ENCODE measurements at regions not wholly inside any gene's neighbourhood (a gene's known extent, or its start where the extent isn't known, plus 50 kb on each side); places are given as distances from the start of the nearest gene placed in this dataset.

- TF ChIP-seq POLR2A (IDR thresholded peaks at IDR 0.05) (no peak), CTCF (IDR thresholded peaks at IDR 0.05) (no peak), POLR2AphosphoS5 (IDR thresholded peaks at IDR 0.05) (no peak), EP300 (IDR thresholded peaks at IDR 0.05; ENCODE audit: low read depth) (no peak)
Measured at GRCh38 chr15:70471517-70471916, 291.8 kb downstream of the UACA start.

Measured in transverse colon (tissue), 4 donors.